Endothelial cell of umbilical vein (primary cell): ENCODE measurements at regions not wholly inside any gene's neighbourhood (a gene's known extent, or its start where the extent isn't known, plus 50 kb on each side); places are given as distances from the start of the nearest gene placed in this dataset.

Source experiments
- CTCF ChIP-seq, 2 donors: IDR thresholded peaks; 1 replicate in 1 of 2; 2 replicates in 1 of 2; pipeline ENCODE4 v1.5.1; 2011; ENCODE audit warnings: low read length in 2 of 2, mild to moderate bottlenecking in 2 of 2, moderate library complexity in 2 of 2, control low read depth in 1 of 2, inconsistent platforms in 1 of 2, low read depth in 1 of 2; ENCODE audit not compliant: insufficient read depth in 1 of 2; ENCODE audit errors: extremely low read depth in 1 of 2
- EZH2 ChIP-seq: IDR thresholded peaks from 2 replicates; pipeline ENCODE4 v1.6.1; 2012; ENCODE audit warnings: borderline replicate concordance, low read depth, mild to moderate bottlenecking, moderate library complexity, low read length, inconsistent platforms; ENCODE audit not compliant: severe bottlenecking
- FOS ChIP-seq: IDR thresholded peaks from 2 replicates; pipeline ENCODE4 v1.6.1; 2011; ENCODE audit warnings: mild to moderate bottlenecking, low read length, moderate library complexity, borderline replicate concordance; ENCODE audit not compliant: insufficient read depth
- GATA2 ChIP-seq: IDR thresholded peaks from 2 replicates; pipeline ENCODE4 v1.7.0; 2011; ENCODE audit warnings: low read depth, mild to moderate bottlenecking, moderate library complexity, mixed read lengths, low read length; ENCODE audit not compliant: insufficient read length, insufficient read depth
- JUN ChIP-seq: IDR thresholded peaks from 2 replicates; pipeline ENCODE4 v1.6.1; 2011; ENCODE audit warnings: borderline replicate concordance, low read depth; ENCODE audit not compliant: insufficient read length, insufficient read depth
- MAX ChIP-seq: IDR thresholded peaks from 2 replicates; pipeline ENCODE4 v1.6.1; 2011; ENCODE audit not compliant: insufficient read depth, insufficient read length
- POLR2A ChIP-seq: IDR thresholded peaks from 2 replicates; pipeline ENCODE4 v1.6.1; 2012; ENCODE audit warnings: low read depth, mild to moderate bottlenecking, control low read depth, low read length
- POLR2AphosphoS5 ChIP-seq: IDR thresholded peaks from 2 replicates; pipeline ENCODE4 v1.6.1; 2012; ENCODE audit warnings: low read depth, mild to moderate bottlenecking, control low read depth, low read length, moderate library complexity; ENCODE audit not compliant: insufficient read depth

- no peak for TF ChIP-seq POLR2A
- peak in 1 of 2 donors; percentile 25 for TF ChIP-seq CTCF (IDR thresholded peaks at IDR 0.05; ENCODE audit: extremely low read depth in 1 of 2, insufficient read depth in 1 of 2, low read depth in 1 of 2, low read length in 2 of 2)
- no peak for TF ChIP-seq EZH2
- TF ChIP-seq FOS: no peak
- TF ChIP-seq GATA2: no peak
- TF ChIP-seq POLR2AphosphoS5: no peak
- TF ChIP-seq MAX: no peak
- TF ChIP-seq JUN: no peak
These were observed 260.9 kb upstream of the TUT7 start for GRCh38 chr9:86614871-86615849.
